ENCODE measurements at regions not wholly inside any gene's neighbourhood (a gene's known extent, or its start where the extent isn't known, plus 50 kb on each side); places are given as distances from the start of the nearest gene placed in this dataset.
A peak's percentile ranks its signal among the peaks of the same experiment; 100 is the strongest.

GRCh38 chr4:179392787-179393186 is 1950.5 kb upstream of the AGA start:
- no peaks in the 10 kb centered on the region for H3K36me3 Mint-ChIP-seq (ENCODE audit: unreplicated experiment)
- H3K27me3 Mint-ChIP-seq (ENCODE audit: unreplicated experiment): no peaks in the 10 kb centered on the region
- no peak for DNase-seq (ENCODE audit: extremely low spot score, unreplicated experiment)
- no peak overlapping the region for H3K27ac Mint-ChIP-seq (ENCODE audit: unreplicated experiment)
- no peak overlapping the region for H3K4me3 Mint-ChIP-seq (ENCODE audit: unreplicated experiment)
- TF ChIP-seq CTCF (IDR thresholded peaks at IDR 0.05): no peak
- peaks cover 14% of the 10 kb centered on the region for H3K9me3 Mint-ChIP-seq (ENCODE audit: unreplicated experiment)
- no peaks in the 10 kb centered on the region for H3K4me1 Mint-ChIP-seq (ENCODE audit: unreplicated experiment)

GRCh38 chr4:179398414-179398813 is 1956.2 kb upstream of the AGA start:
- Mint-ChIP-seq H3K36me3 (ENCODE audit: unreplicated experiment) (no peaks in the 10 kb centered on the region), H3K9me3 (ENCODE audit: unreplicated experiment) (peaks cover 9% of the 10 kb centered on the region), H3K27me3 (ENCODE audit: unreplicated experiment) (no peaks in the 10 kb centered on the region), H3K27ac (ENCODE audit: unreplicated experiment) (no peak overlapping the region), H3K4me3 (ENCODE audit: unreplicated experiment) (no peak overlapping the region), H3K4me1 (ENCODE audit: unreplicated experiment) (no peaks in the 10 kb centered on the region)
- no peak for DNase-seq (ENCODE audit: extremely low spot score, unreplicated experiment)
- no peak for TF ChIP-seq CTCF (IDR thresholded peaks at IDR 0.05)

GRCh38 chr4:179399054-179399782 is 1957.0 kb upstream of the AGA start:
- no peak overlapping the region for H3K4me3 Mint-ChIP-seq (ENCODE audit: unreplicated experiment)
- no peaks in the 10 kb centered on the region for H3K27me3 Mint-ChIP-seq (ENCODE audit: unreplicated experiment)
- H3K9me3 Mint-ChIP-seq (ENCODE audit: unreplicated experiment): peaks cover 9% of the 10 kb centered on the region
- H3K36me3 Mint-ChIP-seq (ENCODE audit: unreplicated experiment): no peaks in the 10 kb centered on the region
- no peaks in the 10 kb centered on the region for H3K4me1 Mint-ChIP-seq (ENCODE audit: unreplicated experiment)
- H3K27ac Mint-ChIP-seq (ENCODE audit: unreplicated experiment): no peak overlapping the region
- no peak for DNase-seq (ENCODE audit: extremely low spot score, unreplicated experiment)
- TF ChIP-seq CTCF (IDR thresholded peaks at IDR 0.05): no peak

GRCh38 chr4:179415037-179415846 is 1973.0 kb upstream of the AGA start:
- Mint-ChIP-seq H3K4me1 (ENCODE audit: unreplicated experiment) (peaks cover 56% of the 10 kb centered on the region), H3K36me3 (ENCODE audit: unreplicated experiment) (peaks cover 2% of the 10 kb centered on the region), H3K4me3 (ENCODE audit: unreplicated experiment) (no peak overlapping the region), H3K27me3 (ENCODE audit: unreplicated experiment) (no peaks in the 10 kb centered on the region), H3K9me3 (ENCODE audit: unreplicated experiment) (no peaks in the 10 kb centered on the region), H3K27ac (ENCODE audit: unreplicated experiment) (peak overlapping the region; percentile 78)
- DNase-seq (ENCODE audit: extremely low spot score, unreplicated experiment): no peak
- TF ChIP-seq CTCF (IDR thresholded peaks at IDR 0.05): no peak

DNA sequence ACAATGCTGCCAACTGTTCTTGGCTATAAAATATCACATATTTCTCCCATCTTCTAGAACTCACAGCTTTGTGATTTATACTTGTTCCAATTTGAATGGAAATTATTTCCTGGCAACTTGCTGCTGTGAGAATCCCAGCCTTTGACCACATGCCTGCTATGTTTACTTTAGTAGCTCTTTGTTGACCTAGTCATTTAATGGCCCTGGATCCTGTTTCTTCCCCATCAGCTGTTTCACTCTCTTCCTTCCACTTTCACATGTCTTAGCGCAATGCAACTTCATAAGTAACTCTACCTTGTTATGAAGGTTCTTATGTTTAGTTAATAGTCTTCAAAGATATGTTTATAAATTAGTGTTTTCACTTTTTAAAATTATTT is 1973.6 kb upstream of the AGA start:
- H3K36me3 Mint-ChIP-seq (ENCODE audit: unreplicated experiment): peaks cover 2% of the 10 kb centered on the region
- no peak for DNase-seq (ENCODE audit: extremely low spot score, unreplicated experiment)
- no peaks in the 10 kb centered on the region for H3K27me3 Mint-ChIP-seq (ENCODE audit: unreplicated experiment)
- no peak overlapping the region for H3K4me3 Mint-ChIP-seq (ENCODE audit: unreplicated experiment)
- H3K9me3 Mint-ChIP-seq (ENCODE audit: unreplicated experiment): no peaks in the 10 kb centered on the region
- peak overlapping the region; percentile 78 for H3K27ac Mint-ChIP-seq (ENCODE audit: unreplicated experiment)
- H3K4me1 Mint-ChIP-seq (ENCODE audit: unreplicated experiment): peaks cover 56% of the 10 kb centered on the region
- TF ChIP-seq CTCF (IDR thresholded peaks at IDR 0.05): no peak

Measured in osteocyte (in vitro differentiated cells).